ENCODE measurements at regions not wholly inside any gene's neighbourhood (a gene's known extent, or its start where the extent isn't known, plus 50 kb on each side); places are given as distances from the start of the nearest gene placed in this dataset.
"Not testable (repeated sequence)": the region's sequence is repeated elsewhere in the genome, so short reads cannot be mapped to it uniquely, and the experiment has no call there.

DNA sequence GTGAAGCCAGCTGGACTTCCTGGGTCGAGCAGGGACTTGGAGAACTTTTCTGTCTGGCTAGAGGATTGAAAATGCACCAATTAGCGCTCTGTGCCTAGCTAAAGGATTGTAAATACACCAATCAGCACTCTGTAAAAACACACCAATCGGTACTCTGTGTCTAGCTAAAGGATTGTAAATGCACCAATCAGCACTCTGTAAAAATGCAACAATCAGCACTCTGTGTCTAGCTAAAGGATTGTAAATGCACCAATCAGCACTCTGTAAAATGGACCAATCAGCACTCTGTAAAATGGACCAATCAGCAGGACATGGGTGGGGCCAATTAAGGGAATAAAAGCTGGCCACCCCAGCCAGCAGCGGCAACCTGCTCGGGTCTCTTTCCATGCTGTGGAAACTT lies 97.3 kb upstream of the GALNT15 start:
- DNase-seq (ENCODE audit: low spot score): not testable (repeated sequence)

DNA sequence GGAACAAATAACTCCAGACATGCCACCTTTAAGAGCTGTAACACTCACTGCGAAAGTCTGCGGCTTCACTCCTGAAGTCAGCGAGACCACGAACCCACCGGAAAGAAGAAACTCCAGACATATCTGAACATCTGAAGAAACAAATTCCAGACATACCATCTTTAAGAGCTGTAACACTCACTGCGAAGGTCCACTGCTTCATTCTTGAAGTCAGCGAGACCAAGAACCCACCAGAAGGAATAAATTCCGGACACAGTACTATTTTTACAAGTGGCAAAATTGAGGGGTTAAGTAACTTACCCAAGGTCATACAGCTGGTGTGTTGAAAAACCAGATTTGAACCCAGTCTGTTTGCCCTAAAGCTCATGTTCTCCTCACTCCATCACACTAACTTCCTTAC lies 96.8 kb upstream of the GALNT15 start:
- DNase-seq (ENCODE audit: low spot score): not testable (repeated sequence)

DNA sequence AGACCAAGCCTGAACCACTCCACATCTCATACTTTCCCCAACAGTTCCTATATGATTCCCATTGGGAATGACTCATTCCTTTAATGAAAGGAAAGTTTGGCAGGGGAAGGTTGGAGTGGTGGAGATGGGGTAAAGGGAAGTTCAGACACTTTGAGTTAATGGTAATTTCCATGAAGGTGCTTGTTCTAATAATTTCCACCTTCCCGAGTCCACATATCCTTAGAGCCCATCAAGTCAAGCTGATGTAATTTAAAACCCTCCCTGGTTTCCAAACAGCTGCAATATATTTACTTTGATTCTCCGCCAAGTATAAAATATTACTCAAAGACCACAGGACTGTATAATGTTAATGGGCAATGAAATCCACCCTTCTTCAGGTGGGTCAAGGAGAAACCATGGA lies 95.0 kb upstream of the GALNT15 start:
- no peak for DNase-seq (ENCODE audit: low spot score)

DNA sequence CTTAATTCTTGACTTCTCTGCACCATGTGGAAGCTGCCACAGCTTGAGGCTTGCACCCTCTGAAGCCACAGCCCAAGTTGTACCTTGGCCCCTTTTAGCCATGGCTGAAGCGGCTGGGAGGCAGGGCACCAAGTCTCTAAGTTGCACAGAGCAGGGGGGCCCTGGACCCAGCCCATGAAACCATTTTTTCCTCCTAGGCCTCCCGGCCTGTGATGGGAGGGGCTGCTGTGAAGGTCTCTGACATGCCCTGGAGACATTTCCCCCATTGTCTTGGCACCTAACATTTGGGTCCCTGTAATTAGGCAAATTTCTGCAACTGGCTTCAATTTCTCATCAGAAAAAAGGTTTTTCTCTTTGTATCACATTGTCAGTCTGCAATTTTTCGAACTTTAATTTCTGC lies 92.8 kb upstream of the GALNT15 start:
- no peak for DNase-seq (ENCODE audit: low spot score)

DNA sequence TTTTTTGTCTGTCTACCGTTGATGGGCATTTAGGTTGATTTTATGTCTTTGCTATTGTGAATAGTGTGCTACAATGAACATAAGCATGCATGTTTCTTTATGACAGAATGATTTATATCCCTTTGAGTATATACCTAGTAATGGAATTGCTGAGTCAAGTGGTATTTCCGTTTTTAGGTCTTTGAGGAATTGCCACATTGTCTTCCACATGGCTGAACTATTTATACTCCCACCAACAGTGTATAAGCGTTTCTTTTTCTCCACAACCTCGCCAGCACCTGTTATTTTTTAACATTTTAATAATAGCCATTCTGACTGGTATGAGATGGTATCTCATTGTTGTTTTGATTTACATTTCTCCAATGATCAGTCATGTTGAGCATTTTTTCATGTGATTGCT lies 89.6 kb upstream of the GALNT15 start:
- no peak for DNase-seq (ENCODE audit: low spot score)

DNA sequence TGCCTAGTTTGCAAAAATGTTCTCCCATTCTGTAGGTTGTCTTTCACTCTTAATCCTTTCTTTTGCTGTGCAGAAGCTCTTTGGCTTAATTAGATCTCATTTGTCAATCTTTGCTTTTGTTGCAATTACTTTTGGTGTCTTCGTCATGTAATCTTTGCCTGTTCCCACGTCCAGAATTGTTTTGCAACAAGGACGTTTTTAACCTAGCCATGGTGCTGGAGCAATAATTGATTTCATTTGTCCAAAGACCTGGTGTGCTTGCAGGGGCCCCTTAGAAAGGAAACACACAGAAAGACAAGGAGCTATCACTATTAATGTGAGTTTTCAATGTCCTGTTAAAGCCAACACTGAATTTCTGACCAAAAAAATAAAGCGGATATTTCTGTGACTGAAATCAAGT lies 89.1 kb upstream of the GALNT15 start:
- no peak for DNase-seq (ENCODE audit: low spot score)

DNA sequence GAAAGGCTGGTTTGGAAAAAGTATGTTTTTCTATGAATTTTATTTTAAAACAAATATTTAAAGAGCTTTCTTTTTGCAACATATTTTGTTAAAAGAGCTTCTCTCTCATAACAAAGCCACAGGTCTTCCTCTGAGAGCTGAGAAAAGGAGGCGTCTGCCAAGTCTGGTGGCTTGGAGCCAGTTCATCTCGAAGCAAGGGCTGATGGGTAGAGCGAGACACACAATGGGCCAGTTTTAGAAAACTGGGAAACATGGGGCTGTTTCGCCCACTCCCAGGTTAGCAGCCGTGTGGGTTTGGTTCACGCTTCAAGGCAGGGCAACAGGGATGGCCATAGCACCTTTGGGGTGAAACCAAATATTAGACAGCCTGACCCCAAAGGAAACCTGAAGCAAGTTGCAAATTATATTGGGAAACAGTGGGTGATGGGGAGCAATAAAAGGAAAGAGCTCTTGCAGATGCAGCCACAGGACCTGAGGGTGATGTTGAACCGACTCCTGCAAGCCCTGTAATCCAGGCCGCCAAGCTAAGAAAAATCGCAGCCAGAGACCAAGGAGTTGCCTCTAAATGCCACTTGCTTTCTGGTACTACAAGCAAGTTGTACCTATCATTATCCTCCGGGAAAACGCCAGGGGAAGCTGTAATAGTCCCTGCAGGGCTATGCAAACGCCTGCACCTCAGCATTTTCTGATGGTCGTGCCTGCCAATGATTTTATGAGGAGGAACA lies 88.4 kb upstream of the GALNT15 start:
- no peak for DNase-seq (ENCODE audit: low spot score)

DNA sequence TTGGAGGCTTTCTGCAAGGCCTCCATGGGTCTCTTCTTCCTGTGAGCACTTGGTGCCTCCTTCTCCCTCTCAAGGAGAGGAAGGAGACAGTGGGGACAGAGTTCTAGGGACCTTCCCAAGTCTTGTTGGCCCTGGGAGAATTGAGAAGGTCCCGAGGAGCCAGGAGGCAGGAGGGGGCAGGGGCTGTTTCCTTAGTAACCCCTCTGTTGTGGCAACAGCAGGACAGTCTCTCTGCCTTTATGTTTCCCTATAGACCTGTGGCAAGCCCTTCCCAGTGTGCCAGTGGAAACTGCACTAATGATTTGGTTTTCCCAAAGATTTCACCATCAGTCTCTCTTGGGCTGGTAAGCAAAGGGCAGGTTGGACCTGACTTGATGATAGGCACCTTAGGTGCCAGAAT lies 87.8 kb upstream of the GALNT15 start:
- no peak for DNase-seq (ENCODE audit: low spot score)

DNA sequence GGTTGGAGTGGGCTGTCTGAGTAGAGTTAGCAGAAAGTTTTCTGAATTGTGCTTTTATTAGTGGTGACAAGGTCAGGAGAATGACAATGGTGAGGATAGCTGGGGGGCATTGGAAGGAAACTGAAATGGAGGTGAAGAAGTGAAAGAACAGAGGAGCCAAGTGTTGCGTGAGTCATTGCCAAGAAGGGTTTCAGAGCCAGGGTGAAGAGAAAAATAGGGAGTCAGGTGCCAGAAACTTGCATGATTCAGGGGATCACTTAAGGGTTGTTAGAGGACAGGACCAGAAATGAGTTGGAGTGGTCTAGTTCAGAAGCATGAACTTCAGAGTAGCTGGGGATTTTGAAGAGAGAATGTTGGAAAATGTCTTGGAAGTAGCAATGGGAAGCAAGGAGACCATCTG lies 86.0 kb upstream of the GALNT15 start:
- DNase-seq (ENCODE audit: low spot score): no peak

DNA sequence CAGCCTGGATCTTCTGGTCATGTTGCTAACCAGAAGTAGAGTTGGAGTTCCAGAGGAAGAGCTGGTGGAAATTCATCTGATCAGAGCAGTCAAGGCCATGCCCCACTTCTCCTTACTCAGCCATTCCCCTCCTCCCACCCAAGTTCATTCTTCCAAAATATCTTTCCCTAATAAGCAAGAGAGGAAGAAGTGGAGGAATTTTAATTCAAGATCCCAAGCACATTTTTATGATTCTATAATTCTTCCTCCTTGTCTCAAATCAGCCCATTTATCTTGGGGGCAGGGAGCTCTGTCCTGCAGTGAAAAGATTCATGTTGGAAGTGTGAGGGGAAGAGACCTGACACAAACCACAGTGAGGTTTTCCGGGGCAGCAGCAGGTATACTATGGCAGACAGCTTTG lies 85.0 kb upstream of the GALNT15 start:
- DNase-seq (ENCODE audit: low spot score): no peak

DNA sequence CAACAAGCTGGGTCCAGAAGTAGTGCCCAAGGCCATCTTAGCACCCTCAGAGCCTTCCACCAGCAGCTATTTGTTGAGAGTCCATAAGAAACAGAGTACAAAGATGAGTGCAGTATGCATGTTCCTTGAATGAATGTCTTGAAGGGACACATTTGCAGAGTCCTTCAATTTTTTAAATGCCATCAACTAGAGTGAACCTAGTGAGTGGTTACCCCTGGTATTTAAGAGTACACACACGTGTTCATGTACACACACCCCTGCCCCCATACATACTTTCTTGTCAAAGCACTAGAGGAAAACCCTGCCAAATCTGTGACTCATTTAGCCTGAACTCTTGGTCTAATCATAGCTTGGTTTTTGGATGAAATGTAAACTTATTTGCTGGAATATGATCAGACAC lies 84.5 kb upstream of the GALNT15 start:
- DNase-seq (ENCODE audit: low spot score): peak; percentile 83

DNA sequence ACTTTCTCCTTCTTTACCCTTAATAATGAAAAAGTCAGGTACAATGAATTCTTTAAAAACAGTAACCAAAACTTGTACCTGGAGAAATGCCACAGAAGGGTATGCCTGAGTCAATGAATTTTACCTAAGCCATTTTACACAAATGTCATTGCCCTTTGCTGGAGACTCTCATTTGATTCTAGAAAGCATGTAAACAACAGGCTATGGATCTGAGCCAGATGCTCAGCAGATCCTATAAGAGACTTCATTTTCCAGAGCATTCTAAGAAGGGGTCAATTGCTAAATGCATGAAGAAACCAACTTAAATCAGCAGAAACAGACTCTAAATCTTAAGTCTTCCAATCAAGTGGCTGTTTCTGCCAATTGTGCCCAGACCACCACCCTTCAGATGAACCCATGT lies 83.8 kb upstream of the GALNT15 start:
- DNase-seq (ENCODE audit: low spot score): no peak

DNA sequence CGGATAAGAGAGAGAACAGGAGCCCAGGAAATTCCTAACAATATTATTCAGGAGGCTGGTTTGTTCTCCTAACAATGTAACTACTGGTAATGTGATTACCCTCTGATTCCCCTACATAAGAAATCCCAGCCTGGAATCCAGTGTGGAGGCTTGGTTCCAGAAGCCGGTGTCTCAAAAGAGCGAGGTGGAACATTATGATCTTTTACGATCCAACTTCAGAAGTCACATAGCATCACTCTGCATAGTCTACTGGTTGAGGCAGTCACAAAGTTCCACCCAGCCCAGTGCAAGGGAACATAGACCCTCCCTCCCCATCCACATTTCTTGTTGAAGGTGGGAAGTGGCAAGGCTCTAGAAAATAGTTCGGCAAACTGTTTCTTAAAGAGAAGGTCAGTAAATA lies 81.6 kb upstream of the GALNT15 start:
- DNase-seq (ENCODE audit: low spot score): no peak

DNA sequence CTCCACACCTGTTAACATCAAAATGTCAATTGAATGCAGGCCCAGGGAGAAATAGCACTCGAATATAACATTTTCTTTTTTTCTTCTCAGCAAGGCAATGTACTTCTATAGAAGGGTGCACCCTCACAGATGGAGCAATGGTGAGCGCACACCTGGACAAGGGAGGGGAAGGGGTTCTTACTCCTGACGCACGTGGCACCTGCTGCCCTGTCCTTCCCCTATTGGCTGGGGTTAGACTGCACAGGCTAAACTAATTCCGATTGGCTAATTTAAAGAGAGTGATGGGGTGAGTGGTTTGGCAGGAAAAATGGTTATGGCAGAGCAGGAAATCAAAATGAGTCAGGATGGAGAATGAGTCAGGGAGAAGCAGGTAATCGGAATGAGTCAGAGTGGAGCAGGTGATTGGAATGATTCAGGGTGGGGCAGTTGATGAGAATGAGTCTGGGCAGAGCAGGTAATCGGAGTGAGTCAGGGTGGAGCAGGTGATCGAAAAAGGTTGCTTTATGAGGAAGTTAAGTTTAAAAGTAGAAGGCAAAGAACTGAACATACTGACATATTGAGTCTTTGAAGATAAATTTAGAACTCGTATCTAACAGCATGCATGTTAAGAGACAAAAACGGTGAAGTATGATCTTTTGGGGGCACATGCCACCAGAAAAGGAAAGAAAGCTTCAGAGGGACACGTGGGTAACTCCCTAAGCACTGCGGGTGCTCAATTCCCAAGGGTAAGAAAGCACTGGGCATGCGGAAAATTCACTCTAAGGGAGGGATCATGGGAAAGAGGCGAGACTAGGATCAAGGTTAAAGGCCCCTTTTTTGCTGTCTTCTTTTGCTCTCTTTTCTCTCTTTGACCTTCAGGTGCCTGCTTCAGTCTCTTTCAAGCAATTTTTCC lies 72.9 kb upstream of the GALNT15 start:
- DNase-seq (ENCODE audit: low spot score): no peak

DNA sequence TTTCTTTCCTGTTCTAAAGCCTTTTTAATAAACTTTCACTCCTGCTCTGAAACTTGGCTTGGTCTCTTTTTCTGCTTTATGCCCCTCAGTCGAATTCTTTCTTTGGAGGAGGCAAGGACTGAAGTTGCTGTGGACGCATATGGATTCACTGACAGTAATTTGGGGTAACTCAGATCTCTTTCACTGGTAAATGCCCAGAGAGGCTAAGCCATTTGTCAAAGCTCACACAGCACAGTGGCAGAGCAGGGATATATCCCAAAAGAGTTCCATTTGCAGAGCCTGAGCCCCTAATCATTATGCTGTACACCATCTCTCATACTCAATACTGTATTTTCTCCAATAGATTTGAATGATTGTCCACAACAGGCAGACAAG lies 72.3 kb upstream of the GALNT15 start:
- DNase-seq (ENCODE audit: low spot score): no peak

DNA sequence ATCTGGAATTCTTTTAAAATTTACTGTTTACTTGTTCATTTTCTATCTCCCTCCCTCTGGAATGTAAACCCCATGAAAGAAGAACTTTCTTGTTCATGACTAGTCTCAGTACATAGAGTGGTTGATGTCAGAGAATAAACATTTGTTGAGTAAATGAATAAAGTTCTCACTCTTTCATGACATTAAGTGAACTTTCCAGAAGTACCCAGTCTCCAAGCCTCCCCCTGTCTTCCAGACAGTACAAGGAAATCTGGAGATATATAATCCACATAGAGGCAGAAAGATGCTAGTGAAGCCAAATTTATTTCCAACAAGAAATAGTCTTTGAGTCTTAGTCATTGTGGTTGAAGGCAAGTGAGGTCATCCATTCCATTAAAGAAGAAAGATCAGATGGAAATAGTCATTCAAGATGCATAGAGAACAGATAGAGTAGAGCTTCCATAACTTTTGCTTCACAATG lies 71.5 kb upstream of the GALNT15 start:
- DNase-seq (ENCODE audit: low spot score): peak; percentile 45

DNA sequence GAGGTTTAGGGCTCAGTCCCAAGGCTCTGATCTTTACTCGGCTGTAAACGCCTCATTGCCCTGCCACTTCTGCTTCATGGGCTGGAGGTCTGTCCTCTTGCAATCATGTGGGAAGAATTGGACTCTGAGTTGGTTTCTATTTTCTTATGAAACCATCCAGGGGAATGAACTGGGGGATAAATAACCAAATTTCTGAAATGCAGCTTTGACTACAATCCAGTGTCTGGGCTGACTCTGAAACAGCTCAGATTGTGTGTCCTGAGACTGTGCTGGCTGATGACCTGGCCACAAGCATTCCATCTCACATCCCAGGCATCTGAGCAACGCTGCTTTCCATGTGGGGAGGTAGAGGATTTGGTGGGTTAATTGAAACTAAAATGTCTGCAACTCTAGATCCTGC lies 71.0 kb upstream of the GALNT15 start:
- peak; percentile 74 for DNase-seq (ENCODE audit: low spot score)

DNA sequence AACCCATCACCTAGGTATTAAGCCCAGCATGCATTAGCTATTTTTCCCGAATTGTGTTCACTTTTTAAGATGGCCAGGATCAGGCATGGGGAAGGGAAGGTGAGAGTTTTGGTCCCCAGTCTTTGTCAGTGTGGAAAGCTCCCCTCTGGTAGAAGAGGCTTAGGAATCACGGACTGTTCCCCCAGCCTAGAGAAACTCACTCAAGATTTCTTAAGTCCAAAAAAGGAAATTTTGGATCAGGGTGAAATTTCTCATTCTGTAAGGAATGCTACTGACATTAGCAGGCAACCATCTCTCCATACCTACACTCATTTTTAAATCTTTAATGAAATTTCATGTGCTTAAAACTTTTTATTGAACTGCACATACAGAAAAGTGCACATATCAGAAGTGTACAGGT lies 70.3 kb upstream of the GALNT15 start:
- DNase-seq (ENCODE audit: low spot score): peak; percentile 20

DNA sequence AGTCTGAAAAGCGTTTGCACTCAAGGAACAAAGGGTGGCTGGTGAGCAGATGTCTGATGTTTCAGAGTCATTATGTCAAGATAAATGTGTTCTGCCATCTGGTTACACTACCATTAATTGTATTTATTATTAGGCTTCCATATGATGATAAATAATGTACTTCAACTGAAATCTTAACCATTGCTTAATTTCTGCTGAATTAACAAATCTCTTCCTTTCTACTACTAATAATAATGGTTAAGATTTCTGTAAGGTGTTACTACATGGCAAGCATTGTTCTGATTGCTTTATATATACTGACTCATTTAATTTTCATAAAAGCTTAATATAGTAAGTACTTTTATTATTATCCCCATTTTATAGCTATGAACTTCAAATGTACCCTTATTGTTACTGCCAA lies 68.4 kb upstream of the GALNT15 start:
- DNase-seq (ENCODE audit: low spot score): no peak

DNA sequence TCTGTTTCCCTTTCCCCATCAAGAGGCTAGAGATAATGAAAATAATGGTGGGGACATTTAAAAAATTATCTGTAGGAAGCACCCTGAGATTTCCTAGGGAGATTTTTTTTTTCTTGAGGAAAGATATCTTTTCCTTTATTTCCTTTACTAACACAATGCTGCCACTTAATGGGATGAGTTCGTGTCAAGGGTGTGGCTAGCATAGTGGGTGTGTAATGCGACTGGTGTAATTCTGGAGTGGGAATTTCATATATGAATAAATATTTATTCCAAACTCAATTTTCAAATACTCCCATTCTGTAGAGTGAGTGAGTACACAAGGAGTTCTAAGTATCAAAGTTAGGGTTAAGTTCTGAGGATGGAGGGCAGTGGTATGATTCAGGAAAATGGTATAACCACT lies 66.1 kb upstream of the GALNT15 start:
- no peak for DNase-seq (ENCODE audit: low spot score)

DNA sequence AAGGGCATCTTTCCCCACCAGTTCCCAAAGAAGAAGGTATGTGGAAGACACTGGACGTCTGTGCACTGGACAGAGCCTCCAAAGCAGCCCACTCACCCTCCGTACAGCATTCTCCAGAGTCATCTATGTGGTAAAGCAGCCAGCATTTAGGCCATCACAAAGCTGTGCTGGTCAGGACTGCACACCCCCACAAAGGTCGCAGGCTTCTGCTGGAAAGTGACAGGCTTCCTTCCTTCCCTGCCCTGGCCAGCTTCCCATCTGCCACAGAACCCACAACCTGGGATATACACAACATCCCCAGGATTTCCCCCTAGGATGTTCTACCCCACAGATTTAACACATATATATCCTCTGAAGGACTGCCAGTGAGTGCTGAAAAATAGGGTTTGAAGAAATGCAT lies 64.6 kb upstream of the GALNT15 start:
- DNase-seq (ENCODE audit: low spot score): no peak

DNA sequence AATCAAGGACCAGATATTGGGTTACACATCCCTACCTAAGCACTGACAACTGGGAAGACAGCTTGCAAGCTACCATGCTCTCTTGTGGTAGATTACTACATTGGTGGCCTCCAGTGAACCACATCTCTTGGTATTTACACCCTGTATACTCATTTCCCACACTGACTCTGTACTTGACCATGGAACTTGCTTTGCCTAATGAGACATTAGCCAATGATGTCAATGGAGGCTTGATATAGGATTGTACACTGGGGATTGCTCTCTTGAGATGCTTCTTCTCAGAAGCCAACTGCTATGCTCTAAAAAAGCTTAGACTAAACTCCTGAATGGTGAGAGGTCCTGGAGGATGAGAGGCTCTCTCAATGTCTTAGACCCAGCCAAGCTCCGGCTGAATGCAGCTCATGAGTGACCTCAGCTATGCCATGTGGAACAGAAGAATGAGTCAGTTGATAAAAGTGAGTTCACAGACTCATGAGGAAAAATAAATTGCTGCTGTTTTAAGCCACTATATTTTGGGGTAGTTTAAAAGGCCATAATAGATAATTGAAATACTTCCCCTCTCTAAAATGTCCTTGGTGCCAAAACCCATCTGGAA lies 61.5 kb upstream of the GALNT15 start:
- peak; percentile 42 for DNase-seq (ENCODE audit: low spot score)

DNA sequence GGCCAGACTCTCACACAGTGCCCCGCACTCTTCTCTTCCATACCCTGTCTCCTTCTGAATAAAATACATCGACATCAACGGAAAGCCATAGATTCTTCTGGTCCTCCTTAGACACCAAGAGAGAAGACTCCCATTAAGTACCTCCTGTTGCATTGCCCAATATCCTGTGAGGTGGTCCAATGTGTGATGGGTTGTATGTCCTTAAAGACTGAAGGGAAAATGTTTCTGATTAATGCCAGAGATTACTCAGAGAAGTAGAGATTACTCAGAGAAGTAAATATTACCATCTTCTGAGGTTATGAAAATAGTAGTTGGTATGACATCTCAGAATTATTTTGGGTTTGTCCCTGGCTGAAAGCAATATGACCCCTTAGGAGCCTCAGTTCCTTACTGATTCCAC lies 60.8 kb upstream of the GALNT15 start:
- DNase-seq (ENCODE audit: low spot score): peak; percentile 21
